Panc1 (cell line): ENCODE measurements at regions not wholly inside any gene's neighbourhood (a gene's known extent, or its start where the extent isn't known, plus 50 kb on each side); places are given as distances from the start of the nearest gene placed in this dataset.

Experiments used
- ATAC-seq: fragments of 200-7000 bp; cut with Tn5 transposase; 2 replicates; pipeline ENCODE4 v1.9.1; 2020; ENCODE audit warnings: mild to moderate bottlenecking, moderate library complexity
- BruUV-seq: library from RNA; stranded (reverse); fragments of 400-500 nt; replicated peaks from 2 replicates; lab custom pipeline; 2021; lab: Mats Ljungman, UMichigan
- CTCF ChIA-PET: fragments of 300-600 bp; sonication (Branson Sonifier 250); formaldehyde crosslinking; loops from one replicate; lab custom pipeline; 2022; ENCODE audit warnings: antibody characterized with exemption; lab: Charles Lee
- POLR2A ChIA-PET: fragments of 300-600 bp; sonication (Branson Sonifier 250); formaldehyde crosslinking; loops from one replicate; lab custom pipeline; 2022; ENCODE audit warnings: antibody characterized with exemption; lab: Charles Lee
- DNase-seq: peaks from one replicate; pipeline ENCODE4 v3.0.0-alpha.2; 2010; ENCODE audit warnings: low read depth, low spot score
- H3K27ac ChIP-seq: 2 replicates; pipeline ENCODE4 v1.5.1; 2011; ENCODE audit warnings: mild to moderate bottlenecking, low read length, inconsistent platforms
- H3K27me3 ChIP-seq: fragments of 200-500 bp; sonication (Bioruptor generic); 2 replicates; pipeline ENCODE4 v1.6.0; 2014; ENCODE audit warnings: low read length, inconsistent platforms; ENCODE audit not compliant: control insufficient read depth, insufficient read depth
- H3K36me3 ChIP-seq: fragments of 200-500 bp; sonication (Bioruptor generic); 2 replicates; pipeline ENCODE4 v1.5.1; 2014; ENCODE audit warnings: inconsistent platforms, mild to moderate bottlenecking, low read length, moderate library complexity; ENCODE audit not compliant: control insufficient read depth, insufficient read depth
- H3K4me1 ChIP-seq: 2 replicates; pipeline ENCODE4 v1.5.1; 2011; ENCODE audit warnings: inconsistent platforms, mild to moderate bottlenecking, low read length, moderate library complexity; ENCODE audit not compliant: control insufficient read depth, insufficient read depth
- H3K4me3 ChIP-seq, 2 experiments: 2 replicates each; pipeline ENCODE4 v1.5.1; 2011 to 2012; ENCODE audit warnings: low read depth in 2 of 2, low read length in 2 of 2, mild to moderate bottlenecking in 2 of 2, inconsistent platforms in 1 of 2, moderate library complexity in 1 of 2
- H3K9me3 ChIP-seq: fragments of 200-500 bp; sonication (Bioruptor generic); 2 replicates; pipeline ENCODE4 v1.5.1; 2014; ENCODE audit warnings: low read depth, mild to moderate bottlenecking, inconsistent platforms, low read length, moderate library complexity; ENCODE audit not compliant: control insufficient read depth, insufficient read depth
- POLR2AphosphoS5 ChIP-seq: IDR thresholded peaks from 2 replicates; pipeline ENCODE4 v1.6.1; 2012; ENCODE audit warnings: mild to moderate bottlenecking, low read depth, low read length, moderate library complexity
- SIN3A ChIP-seq: IDR thresholded peaks from 2 replicates; pipeline ENCODE4 v1.6.1; 2012; ENCODE audit warnings: low read depth, mild to moderate bottlenecking, low read length, moderate library complexity, borderline replicate concordance; ENCODE audit not compliant: insufficient read depth
- TCF7L2 ChIP-seq: IDR thresholded peaks from 2 replicates; pipeline ENCODE4 v1.6.1; 2011; ENCODE audit warnings: mild to moderate bottlenecking, low read depth, low read length, inconsistent platforms
- in situ Hi-C: cut with HindIII; loops from 2 replicates; pipeline ENCODE4 v1.10.0; 2016; ENCODE audit warnings: low sequenced_read_pairs, low pct_unique_long_range_greater_than_20kb
- intact Hi-C: fragments of 100-400 bp; cut with micrococcal nuclease; formaldehyde crosslinking; loops from one replicate; pipeline ENCODE4 v1.10.0; 2022; ENCODE audit not compliant: unreplicated experiment
- TF ChIP-seq, protein P1 (sequence below): fragments of 450-650 bp; IDR thresholded peaks from 2 replicates; pipeline ENCODE4 v1.5.1; 2017; ENCODE audit warnings: mild to moderate bottlenecking
- TF ChIP-seq, protein P2 (sequence below), 2 experiments: IDR thresholded peaks; 2 replicates each; pipeline ENCODE4 v1.6.1; 2011 to 2012; ENCODE audit warnings: low read depth in 2 of 2, control low read depth in 1 of 2, low read length in 1 of 2, mild to moderate bottlenecking in 1 of 2, moderate library complexity in 1 of 2; ENCODE audit not compliant: insufficient read depth in 1 of 2

DNA sequence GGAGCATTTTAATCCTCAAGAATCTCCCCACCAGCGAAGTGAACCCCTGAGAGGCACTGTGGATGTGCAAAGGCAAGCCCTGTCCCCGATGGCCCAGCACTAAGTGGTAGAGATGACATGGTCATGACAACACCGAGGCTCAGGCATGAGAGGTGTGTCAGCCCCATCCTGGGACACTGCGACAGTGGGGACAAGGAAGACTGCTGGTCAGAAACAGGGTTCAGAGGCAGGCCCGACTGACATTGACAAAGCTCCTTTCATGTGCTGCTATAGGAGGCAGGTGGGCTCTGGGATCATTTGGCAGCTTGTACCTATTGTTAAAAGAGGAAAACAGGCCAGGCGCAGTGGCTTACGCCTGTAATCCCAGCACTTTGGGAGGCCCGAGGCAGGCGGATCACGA is 54.3 kb upstream of the MYEOV start:
- intact Hi-C loops, result no loop called here
- CTCF ChIA-PET, result interaction anchor here (0.7 to 1.5 kb wide), 2 partner anchors 33 to 138 kb away, joined by 5 to 15 read pairs; no protein-coding TSS in a partner anchor
- in situ Hi-C loops, result no loop called here

DNA sequence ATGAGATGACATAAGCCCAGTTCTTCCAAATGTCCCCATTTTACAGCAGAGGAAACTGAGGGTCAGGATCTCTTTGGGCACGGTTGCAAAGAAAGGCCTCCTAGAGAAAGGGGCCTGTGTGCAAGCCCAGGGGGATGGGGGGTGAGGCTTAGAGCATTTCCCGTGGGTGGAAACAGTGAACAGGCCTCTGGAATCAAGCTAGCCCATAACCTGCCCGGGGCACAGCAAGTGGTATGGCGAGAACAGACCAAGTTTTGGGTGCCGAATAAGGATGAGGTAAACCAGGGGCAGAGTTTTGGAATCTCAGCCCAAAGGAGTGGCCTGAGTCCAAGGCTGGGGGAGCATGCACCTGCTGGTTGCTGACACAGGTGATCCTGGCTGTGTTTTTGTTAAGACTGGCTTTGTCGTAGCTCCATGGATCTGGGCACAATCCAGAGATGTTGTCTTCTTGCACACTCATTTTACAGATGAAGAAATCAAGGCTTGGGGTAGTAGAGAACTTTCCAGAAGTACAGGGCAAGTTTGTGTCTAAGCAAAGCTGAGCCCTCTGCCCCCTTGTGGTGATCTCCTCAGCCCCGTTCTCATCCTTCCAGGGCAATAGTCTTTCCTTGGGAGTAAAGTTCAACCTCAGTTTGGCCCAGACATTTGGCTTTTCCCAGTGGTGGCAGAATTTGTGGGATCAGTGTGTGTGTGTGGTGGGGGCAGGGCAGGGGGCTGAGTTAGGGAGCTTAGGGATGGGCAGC is 53.5 kb upstream of the MYEOV start:
- ChIA-PET CTCF (interaction anchor here (1.3 to 1.5 kb wide), 2 partner anchors 109 to 139 kb away, joined by 3 to 5 read pairs; no protein-coding TSS in a partner anchor), POLR2A (no interaction called here)
- Histone ChIP-seq H3K27ac (no peak overlapping the region), H3K4me3 (no peak overlapping the region), H3K36me3 (no peaks in the 10 kb centered on the region), H3K9me3 (no peaks in the 10 kb centered on the region), H3K4me1 (no peaks in the 10 kb centered on the region), H3K27me3 (0 out of 2 replicates have a peak, but pooled peaks cover 3% of the 10 kb centered on the region)
- TF ChIP-seq, protein P1, sequence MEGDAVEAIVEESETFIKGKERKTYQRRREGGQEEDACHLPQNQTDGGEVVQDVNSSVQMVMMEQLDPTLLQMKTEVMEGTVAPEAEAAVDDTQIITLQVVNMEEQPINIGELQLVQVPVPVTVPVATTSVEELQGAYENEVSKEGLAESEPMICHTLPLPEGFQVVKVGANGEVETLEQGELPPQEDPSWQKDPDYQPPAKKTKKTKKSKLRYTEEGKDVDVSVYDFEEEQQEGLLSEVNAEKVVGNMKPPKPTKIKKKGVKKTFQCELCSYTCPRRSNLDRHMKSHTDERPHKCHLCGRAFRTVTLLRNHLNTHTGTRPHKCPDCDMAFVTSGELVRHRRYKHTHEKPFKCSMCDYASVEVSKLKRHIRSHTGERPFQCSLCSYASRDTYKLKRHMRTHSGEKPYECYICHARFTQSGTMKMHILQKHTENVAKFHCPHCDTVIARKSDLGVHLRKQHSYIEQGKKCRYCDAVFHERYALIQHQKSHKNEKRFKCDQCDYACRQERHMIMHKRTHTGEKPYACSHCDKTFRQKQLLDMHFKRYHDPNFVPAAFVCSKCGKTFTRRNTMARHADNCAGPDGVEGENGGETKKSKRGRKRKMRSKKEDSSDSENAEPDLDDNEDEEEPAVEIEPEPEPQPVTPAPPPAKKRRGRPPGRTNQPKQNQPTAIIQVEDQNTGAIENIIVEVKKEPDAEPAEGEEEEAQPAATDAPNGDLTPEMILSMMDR, result no peak; the same call in 1 of the 2 replicates
- no peak for TF ChIP-seq POLR2AphosphoS5
- intact Hi-C loops (no loop called here), in situ Hi-C loops (no loop called here)
- ATAC-seq (peak; percentile 69; the same call in 1 of the 2 replicates), DNase-seq (no peak)
- BruUV-seq, result no TSS peak

More for the DNA sequence above, 54.3 kb upstream of the MYEOV start:
- 0 out of 2 replicates have a peak, but pooled peaks cover 3% of the 10 kb centered on the region for H3K27me3 ChIP-seq
- H3K4me1 ChIP-seq, result no peaks in the 10 kb centered on the region
- DNase-seq, result no peak
- H3K27ac ChIP-seq, result no peak overlapping the region
- TF ChIP-seq, protein P2, sequence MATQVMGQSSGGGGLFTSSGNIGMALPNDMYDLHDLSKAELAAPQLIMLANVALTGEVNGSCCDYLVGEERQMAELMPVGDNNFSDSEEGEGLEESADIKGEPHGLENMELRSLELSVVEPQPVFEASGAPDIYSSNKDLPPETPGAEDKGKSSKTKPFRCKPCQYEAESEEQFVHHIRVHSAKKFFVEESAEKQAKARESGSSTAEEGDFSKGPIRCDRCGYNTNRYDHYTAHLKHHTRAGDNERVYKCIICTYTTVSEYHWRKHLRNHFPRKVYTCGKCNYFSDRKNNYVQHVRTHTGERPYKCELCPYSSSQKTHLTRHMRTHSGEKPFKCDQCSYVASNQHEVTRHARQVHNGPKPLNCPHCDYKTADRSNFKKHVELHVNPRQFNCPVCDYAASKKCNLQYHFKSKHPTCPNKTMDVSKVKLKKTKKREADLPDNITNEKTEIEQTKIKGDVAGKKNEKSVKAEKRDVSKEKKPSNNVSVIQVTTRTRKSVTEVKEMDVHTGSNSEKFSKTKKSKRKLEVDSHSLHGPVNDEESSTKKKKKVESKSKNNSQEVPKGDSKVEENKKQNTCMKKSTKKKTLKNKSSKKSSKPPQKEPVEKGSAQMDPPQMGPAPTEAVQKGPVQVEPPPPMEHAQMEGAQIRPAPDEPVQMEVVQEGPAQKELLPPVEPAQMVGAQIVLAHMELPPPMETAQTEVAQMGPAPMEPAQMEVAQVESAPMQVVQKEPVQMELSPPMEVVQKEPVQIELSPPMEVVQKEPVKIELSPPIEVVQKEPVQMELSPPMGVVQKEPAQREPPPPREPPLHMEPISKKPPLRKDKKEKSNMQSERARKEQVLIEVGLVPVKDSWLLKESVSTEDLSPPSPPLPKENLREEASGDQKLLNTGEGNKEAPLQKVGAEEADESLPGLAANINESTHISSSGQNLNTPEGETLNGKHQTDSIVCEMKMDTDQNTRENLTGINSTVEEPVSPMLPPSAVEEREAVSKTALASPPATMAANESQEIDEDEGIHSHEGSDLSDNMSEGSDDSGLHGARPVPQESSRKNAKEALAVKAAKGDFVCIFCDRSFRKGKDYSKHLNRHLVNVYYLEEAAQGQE (IDR thresholded peaks at IDR 0.05; ENCODE audit: insufficient read depth in 1 of 2, low read depth in 2 of 2, low read length in 1 of 2), result no peak
- POLR2A ChIA-PET, result interaction anchor here (0.5 kb wide), 1 partner anchor 28 kb away, joined by 3 read pairs; no protein-coding TSS in a partner anchor
- no TSS peak for BruUV-seq
- H3K36me3 ChIP-seq, result no peaks in the 10 kb centered on the region
- H3K9me3 ChIP-seq, result no peaks in the 10 kb centered on the region
- no peak for ATAC-seq
- H3K4me3 ChIP-seq, result no peak overlapping the region

DNA sequence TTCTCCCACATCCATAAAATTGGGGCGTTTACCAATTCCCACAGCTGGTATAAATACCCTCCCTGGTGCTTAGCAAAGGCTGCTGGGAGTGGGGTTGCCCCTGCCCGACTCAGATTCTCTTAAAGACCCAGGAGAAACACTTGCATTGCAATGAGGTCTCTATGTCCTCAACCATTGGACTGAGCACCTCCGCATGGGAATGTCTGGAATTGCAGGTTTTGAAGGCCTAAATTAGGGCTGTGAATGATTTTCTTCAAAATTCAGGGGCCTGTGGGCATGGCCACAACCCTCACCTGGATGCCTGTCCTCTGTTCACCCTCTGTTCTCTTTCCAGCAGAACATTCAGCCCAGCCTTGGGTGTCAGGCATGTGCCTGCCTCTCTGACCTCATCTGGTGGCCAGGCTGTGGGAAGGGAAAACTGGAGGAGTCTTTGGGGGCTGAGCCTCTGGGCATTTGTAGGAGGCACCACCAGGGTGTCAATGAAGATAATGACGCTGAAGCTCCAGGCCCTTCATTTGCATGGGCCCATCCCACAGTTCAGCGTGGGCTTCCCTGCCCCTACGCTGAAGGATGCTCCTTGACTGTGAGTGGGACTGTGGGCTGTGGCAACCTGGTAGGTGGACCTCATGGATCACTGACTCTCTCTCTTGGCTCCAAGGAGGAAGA is 52.7 kb upstream of the MYEOV start:
- BruUV-seq, result no TSS peak
- no peaks in the 10 kb centered on the region for H3K9me3 ChIP-seq
- TF ChIP-seq, protein P2 (IDR thresholded peaks at IDR 0.05; ENCODE audit: insufficient read depth in 1 of 2, low read depth in 2 of 2, low read length in 1 of 2), result no peak
- TF ChIP-seq POLR2AphosphoS5, result no peak
- TF ChIP-seq, protein P1, result no peak; the same call in 1 of the 2 replicates
- TF ChIP-seq TCF7L2, result no peak
- no peak for TF ChIP-seq SIN3A
- intact Hi-C loops, result no loop called here
- ATAC-seq (no peak), DNase-seq (no peak)
- no peaks in the 10 kb centered on the region for H3K36me3 ChIP-seq
- ChIA-PET CTCF (interaction anchor here (1.3 to 1.5 kb wide), 2 partner anchors 110 to 140 kb away, joined by 3 to 5 read pairs; no protein-coding TSS in a partner anchor), POLR2A (no interaction called here)
- H3K27me3 ChIP-seq, result 0 out of 2 replicates have a peak, but pooled peaks cover 3% of the 10 kb centered on the region
- H3K4me3 ChIP-seq, result no peak overlapping the region
- H3K4me1 ChIP-seq, result no peaks in the 10 kb centered on the region
- in situ Hi-C loops, result no loop called here
- H3K27ac ChIP-seq, result no peak overlapping the region; the same call in 1 of the 2 replicates
